ENCODE measurements at regions not wholly inside any gene's neighbourhood (a gene's known extent, or its start where the extent isn't known, plus 50 kb on each side); places are given as distances from the start of the nearest gene placed in this dataset.

DNA sequence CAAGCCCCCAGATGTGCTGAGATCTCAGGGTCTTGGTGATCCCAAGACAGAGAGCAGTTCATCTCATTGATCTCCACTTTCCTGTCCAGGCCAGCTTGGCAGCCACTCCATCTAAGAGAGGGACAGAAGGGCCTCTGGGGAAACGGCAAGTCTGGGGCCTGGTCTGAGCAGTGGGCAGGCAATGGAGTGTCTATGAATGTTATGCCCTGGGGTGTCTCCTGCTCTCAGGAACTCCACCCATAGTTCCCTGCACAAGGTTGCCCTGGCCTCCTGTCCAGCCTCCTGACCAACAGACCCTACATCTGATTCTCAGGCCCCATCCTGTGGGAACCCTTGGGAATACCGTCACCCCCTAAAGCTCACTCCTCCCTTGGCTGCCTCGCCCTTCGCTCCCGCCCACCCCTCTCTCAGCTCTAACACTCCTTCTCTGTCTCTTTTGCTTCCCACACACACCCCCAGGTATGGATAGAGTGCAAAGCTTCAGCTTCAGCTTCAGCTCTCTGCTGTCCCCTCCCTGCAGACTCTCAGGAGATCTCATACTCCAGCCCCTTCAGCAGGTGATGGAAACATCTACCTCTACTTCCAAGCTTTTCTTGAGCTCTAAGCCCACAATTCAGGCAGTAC, 83.0 kb downstream of the HIF1AN start:
- H3K4me3 ChIP-seq (ENCODE audit: low read depth, low read length): no peak overlapping the region
- no peak for DNase-seq (ENCODE audit: low read depth)
- TF ChIP-seq, protein P1, sequence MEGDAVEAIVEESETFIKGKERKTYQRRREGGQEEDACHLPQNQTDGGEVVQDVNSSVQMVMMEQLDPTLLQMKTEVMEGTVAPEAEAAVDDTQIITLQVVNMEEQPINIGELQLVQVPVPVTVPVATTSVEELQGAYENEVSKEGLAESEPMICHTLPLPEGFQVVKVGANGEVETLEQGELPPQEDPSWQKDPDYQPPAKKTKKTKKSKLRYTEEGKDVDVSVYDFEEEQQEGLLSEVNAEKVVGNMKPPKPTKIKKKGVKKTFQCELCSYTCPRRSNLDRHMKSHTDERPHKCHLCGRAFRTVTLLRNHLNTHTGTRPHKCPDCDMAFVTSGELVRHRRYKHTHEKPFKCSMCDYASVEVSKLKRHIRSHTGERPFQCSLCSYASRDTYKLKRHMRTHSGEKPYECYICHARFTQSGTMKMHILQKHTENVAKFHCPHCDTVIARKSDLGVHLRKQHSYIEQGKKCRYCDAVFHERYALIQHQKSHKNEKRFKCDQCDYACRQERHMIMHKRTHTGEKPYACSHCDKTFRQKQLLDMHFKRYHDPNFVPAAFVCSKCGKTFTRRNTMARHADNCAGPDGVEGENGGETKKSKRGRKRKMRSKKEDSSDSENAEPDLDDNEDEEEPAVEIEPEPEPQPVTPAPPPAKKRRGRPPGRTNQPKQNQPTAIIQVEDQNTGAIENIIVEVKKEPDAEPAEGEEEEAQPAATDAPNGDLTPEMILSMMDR (conservative IDR thresholded peaks at IDR 0.05; ENCODE audit: low read depth, low read length): no peak

DNA sequence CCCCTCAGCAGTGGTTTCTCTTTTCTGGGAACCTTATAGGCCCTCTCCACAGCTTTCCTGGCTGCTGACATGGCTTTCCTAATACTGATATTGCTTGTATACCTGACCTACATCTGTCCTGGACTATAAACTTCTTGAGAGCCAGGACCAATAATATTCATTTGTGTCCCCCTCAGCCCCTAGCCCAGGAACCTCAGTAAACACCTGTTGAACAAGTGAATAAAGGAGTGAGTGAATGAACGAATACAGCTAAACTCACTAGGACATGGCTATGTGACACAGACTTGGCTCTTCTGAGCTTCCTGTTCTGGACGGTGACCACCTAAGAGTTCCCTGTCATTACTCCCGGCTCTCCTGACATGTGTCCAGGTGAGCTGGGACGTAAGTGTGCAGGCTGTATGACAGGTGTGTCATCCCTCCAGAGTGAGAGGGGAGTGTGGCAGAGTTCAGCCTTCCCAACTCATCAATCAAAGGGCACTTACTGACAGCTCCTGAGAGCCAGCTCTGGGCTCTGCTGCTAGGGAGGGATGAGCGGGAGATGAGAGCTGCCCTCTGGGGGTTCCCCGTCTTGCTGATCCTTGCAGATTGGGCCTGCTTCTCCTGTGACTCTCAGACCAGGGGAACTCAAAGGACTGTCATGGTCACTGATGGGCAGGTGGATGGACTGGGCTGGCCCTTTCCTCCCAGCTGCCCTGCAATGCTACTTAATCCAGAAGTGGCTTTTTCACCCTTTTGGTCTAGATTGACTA, 84.5 kb downstream of the HIF1AN start:
- TF ChIP-seq, protein P1 (conservative IDR thresholded peaks at IDR 0.05; ENCODE audit: low read depth, low read length): no peak
- DNase-seq (ENCODE audit: low read depth): no peak
- H3K4me3 ChIP-seq (ENCODE audit: low read depth, low read length): no peak overlapping the region

DNA sequence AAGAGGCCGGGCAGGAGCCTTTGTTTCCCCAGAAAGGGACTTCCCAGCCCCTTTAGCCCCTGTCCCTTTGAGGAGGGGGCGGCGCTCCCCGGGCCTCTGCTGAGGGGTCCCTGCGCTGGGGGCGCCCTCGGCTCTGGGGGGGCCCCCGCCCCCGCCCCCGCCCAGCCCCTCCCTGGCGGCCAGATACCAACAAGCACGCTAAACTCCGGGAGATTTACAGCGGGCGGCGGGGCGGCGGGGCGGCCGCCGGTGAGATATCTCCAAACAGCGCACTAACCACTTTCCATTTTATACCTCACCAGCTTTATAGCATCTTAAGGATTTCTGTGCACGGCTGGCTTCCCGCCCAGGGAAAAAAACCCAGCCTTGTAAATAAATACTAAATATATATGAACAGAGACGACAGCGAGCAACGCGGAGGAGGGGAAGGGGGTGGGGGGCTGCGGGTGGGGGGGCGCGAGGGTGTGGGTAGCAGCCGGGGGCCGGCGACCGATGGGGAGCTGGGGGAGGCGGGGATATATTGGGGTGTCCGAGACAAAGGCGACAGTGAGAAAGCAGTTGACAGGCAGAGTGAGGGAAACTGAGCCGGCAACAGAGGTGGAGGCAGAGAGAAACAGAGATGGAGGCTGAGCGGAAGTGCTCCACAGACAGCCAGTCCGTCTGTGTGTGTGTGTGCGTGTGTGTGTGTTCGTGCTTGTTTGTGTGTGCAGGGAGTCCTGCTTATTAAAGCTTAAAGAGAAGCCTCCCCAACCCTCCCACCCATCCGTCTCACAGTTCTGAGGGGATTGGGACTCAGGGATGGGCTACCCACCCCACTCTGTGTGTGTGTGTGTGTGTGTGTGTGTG, 85.8 kb downstream of the HIF1AN start:
- peak; percentile 12 for DNase-seq (ENCODE audit: low read depth)
- TF ChIP-seq, protein P1 (conservative IDR thresholded peaks at IDR 0.05; ENCODE audit: low read depth, low read length): no peak
- H3K4me3 ChIP-seq (ENCODE audit: low read depth, low read length): no peak overlapping the region

DNA sequence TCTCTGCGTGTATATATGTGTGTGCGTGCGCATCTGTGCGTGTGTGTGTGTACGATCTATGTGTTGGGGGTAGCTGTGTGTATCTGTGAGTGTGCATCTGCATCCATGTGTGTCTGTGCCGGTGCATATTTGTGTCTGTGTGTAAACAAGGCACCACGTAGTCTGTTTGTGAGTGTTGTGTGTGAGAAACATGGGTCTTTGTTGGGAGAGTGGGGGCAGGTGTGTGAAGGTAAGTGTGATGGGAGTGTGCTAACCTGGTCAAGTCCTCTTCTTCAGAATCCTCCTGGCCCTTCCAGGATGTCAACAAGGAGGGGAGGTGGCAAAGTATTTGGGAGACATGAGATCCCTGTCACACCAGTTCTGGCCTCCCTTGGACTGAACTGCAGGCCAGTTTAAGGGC, 87.2 kb downstream of the HIF1AN start:
- no peak overlapping the region for H3K4me3 ChIP-seq (ENCODE audit: low read depth, low read length)
- DNase-seq (ENCODE audit: low read depth): no peak
- TF ChIP-seq, protein P1 (conservative IDR thresholded peaks at IDR 0.05; ENCODE audit: low read depth, low read length): no peak

DNA sequence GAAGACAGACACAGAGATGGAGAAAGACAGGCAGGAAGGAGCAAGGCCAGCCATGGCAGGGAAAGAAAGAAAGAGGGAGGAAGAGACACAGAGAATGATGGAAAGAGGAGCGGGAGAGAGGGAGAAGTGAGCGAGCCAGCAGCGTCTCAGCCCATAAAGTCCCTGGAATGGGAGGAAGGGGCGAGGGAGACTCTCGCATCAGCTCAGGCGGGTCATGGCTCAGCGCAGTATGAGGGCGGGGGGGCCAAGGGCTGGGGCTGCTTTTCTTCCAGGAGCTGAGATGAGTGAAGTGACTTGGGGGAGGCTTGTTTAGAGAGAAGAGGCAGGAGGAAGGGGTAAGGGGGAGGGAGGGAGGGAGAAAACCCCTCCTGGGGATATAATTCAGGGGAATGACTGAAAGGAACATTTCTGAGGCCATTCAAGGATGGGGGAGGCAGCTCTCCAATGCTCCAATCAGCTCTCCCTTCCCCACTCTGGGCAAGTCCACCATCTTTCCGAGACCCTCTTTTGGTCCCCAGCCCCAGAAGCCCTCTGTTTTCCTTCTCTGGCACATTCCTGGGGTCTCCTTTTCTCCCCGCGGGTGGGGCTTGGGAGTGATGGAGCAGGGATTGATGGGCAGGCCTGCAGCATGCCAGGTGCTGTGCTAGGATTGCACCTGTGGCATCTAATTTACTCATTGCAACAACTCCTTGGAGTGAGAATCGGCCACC, 87.9 kb downstream of the HIF1AN start:
- no peak for DNase-seq (ENCODE audit: low read depth)
- no peak overlapping the region for H3K4me3 ChIP-seq (ENCODE audit: low read depth, low read length)
- TF ChIP-seq, protein P1 (conservative IDR thresholded peaks at IDR 0.05; ENCODE audit: low read depth, low read length): no peak

DNA sequence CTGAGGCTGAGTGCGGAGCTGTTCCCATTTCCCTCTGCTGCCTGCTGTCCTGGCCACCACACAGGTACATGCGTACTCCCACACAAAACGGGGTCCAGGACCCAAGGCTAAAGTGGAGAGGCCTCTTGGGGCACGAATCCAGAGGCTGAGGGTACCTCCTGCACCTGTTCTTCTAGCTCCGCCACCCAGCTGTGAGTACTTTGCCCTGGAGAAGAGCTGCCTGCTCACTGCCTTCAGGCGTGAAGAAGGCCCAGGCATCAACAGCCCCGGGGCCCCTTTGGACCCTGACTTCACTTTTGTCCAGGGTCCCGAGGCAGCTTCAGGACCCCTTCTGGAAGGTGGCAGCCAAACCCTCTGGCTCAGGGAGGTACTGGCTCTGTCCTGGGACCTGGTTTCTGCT, 88.6 kb downstream of the HIF1AN start:
- H3K4me3 ChIP-seq (ENCODE audit: low read depth, low read length): no peak overlapping the region
- TF ChIP-seq, protein P1 (conservative IDR thresholded peaks at IDR 0.05; ENCODE audit: low read depth, low read length): no peak
- DNase-seq (ENCODE audit: low read depth): no peak

Data from choroid plexus epithelial cell (primary cell).